CD4-positive, alpha-beta T cell treated with Interleukin-12 subunit alpha and Interleukin-12 subunit beta, for 1 hour (primary cell): ENCODE measurements at regions not wholly inside any gene's neighbourhood (a gene's known extent, or its start where the extent isn't known, plus 50 kb on each side); places are given as distances from the start of the nearest gene placed in this dataset.

Experiments
- DNase-seq: peaks from one replicate; pipeline ENCODE4 v3.0.0-alpha.2; 2020

DNA sequence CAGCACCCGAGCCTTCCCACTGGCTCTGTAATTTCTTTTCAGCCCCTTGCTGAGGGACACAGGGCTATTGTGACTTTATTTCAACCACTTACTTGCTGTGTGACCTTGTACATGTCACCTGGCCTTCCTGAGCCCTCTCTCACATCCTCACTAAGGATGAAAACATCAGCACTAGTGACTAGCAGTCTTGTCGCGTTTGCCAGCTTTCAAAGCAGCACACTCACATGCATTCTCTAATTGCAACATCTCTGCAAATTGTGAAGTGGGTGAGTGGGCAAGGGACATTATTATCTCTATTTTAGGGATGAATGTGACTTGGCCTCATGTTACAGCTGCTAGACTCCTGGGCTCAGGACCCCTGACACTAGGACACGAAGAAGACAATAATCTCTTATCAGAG is 144.5 kb downstream of the SEC61B start:
- no peak for DNase-seq

DNA sequence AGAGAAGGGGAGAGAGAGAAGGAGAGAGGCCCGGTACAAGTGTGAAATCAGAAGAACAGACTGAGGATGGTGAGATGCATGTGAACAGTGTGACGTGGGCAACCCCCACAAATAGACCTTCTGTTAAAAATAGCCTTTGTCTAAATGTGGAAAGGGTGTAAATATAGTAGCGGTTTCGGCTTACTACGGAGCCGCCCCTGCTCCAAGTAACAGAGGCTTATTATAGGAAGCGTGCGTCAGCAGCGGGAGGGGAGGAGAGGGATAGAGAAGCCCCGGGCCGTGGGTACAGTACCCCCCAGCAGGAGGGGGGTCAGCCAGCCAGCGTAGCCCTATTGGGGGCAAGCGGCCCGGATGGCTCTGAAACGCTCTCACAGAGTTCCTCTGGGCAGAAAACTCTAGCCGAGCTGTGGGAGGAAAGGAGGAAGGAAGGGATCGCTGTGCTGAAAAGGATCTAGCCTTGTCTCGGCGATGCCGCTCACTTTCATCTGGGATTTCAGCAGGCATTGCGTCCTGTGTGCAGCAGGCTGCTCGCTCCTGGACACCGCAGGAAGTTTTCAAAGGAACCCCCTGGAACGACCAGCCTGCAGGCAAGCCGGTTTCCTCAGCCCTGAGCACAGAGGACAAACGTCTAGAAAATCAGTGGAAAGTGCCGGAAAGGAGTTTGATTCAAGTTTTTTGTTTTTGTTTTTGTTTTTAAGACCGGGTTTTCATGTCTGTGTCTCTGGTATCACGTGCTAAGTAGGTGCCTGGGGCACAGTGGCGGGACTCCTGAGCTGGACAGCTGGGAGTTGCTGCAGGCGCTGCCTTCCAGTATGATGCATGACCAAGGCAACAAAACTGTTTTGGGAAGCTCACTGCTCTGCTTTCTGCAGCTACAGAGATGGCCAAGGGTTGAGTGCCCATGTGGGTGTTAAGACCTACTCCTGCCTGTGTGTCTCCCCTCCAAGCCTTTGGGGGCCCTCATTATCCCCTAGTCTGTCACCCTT is 146.6 kb downstream of the SEC61B start:
- DNase-seq = no peak

GRCh38 chr9:99369327-99369722 is 147.2 kb downstream of the SEC61B start:
- DNase-seq = no peak

DNA sequence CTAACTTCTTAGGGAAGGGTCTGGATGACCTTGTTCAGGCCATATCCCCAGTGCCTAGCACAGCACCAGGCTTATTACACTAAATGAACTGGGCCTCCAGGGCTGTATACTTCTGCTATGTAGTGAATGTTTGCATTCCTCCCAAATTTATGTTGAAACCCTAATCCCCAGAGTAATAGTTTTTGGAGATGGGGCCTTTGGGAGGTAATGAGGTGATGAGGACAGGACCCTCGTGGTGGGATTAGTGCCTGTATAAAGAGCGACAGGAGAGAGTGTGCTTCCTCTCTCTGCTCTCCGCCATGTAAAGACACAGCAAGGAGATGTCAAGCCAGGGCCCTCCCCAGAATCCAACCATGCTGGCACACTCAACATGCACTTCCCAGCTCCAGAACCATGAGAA is 148.3 kb downstream of the SEC61B start:
- DNase-seq = no peak

DNA sequence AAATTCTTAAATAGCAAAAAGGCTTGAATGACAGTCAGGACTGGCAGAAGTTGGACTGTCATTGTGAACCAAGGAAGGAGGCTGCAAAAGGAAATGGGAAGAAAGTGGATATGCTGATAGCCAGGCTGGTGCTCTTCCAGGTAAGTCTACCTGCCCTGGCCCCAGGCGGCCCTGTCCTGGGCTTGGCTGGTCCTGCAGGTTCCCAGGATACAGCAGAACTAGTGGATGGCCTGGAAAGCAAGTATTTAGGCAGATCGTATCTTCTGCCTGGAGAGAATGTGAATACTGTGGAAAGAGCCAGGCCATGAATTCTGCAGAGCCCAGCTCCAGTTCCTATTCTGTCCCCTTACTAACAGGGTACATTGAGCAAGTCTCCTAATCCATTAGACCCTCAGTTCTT is 149.3 kb downstream of the SEC61B start:
- DNase-seq = no peak

- DNase-seq = no peak
Observed at GRCh38 chr9:99373912-99374311, 151.8 kb downstream of the SEC61B start.

DNA sequence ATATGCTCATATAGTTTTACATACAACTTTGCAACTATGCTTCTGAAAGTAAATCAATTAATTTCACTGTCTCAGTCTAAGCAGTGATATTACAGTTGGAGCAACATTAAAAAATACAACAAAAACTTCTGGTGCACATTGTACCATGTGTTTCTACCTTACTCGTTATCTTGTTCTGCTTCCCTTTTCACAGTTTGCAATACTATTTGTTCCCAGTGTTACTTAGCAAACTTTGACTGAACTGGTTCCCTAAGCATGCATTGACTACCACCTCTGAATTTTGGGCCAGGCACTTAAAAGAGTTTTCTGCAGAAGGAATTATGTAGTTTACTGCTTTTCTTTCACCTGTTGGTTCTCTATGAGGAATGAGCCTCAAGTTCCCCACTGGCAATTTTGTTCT is 152.7 kb downstream of the SEC61B start:
- DNase-seq = no peak

DNA sequence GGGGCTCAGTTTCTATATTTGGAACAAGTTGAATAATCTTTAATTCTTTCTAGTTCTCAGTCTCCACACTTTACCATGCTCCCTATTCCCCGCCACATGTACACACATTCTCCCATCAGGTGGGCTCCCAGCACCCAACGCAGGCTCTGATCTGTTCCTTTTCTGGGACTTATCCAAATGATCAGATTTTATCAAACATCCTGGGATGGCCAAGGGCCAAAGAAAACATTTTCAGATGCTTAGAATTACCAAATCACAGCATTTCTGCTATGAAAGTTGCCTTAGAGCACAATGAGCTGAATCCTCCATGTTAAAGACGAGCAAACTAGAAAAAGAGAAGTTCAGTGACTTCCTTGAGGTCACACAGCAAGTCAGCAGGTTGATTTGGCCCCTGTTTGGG is 153.4 kb downstream of the SEC61B start:
- DNase-seq = no peak

DNA sequence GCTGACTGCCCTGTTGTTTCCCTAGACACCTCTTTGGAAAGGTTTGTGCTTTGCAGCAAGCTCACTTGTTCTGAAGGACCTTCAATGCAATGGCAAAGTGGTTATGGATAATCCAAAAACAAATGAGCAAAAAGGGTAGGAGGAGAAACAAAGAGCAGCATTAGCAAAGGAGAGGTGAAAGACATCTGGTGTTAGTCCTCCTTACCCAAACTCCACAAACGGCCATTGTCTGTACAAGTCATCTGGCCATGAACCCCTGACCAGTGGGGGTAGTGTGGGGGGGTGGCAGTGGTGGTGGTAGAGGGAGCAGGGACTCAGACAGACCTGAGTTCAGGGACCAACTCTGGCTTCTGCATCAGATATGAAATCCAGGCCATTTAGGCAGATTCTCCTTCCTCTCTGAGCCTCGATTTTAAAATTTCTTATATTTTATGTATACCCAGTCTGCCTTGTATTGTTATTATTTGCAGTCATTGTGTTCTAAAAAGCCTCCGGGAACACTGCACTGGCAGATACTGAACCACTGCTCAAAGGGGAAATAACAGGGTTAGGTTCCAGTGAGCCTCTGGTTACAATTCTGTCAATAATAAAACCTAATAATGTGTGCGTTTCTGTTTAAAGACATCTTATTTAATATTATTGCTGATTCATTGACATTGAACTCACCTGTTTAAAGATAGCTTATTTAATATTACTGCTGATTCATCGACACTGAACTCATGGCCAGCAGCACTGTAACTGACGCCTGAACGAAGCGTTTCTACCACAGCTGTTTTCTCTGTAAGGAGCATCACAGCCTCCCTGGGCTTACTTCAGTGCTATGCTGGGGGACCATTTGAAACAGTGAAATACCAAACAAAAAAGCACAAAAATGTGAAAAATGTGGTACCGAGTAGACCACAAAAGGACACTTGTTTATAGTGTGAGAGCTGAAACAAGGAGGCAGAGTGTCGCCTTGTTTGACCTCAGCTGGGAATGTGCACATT is 156.0 kb downstream of the SEC61B start:
- no peak for DNase-seq

DNA sequence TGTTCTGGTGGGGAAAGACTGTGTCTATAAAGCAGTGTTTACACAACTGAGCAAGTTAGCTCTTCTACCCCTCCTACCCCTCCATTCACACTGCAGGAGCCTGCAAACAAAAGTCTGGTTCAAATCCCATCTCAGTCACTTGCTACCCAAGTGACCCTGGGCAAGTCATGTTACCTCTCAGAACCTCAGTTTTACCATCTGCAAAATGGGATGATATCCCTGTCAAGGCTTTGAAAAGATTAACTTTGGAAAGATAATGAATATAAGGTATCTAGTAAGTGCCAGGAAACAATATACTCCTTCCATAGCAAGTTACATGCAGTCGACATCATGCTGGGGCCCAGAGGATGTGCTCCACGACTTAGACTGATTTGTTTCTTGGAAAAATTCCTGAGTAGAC is 161.5 kb downstream of the SEC61B start:
- DNase-seq = no peak

GRCh38 chr9:99385215-99385614 is 163.1 kb downstream of the SEC61B start:
- no peak for DNase-seq

GRCh38 chr9:99385814-99386279 is 163.8 kb downstream of the SEC61B start:
- no peak for DNase-seq

DNA sequence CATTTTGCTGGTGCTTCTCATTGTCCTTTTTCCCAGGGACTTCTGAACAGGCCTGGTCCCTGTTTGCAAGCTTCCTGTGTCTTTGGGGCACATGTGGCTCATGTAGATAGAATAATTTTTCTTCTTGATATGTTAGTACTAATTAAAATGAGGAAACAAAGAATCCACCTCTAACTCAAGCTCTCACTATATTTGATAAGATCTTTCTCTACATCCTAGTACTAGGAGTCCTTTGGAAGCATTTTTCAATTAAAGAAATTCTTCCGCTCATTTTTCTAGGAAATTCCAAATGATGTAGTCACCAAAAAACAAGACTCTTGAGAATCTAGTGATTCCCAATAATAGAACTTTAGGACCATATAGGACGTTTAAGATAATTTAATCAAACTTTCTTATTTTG is 165.3 kb downstream of the SEC61B start:
- DNase-seq = no peak

- DNase-seq = no peak
Observed at GRCh38 chr9:99389087-99390033, 167.3 kb downstream of the SEC61B start.

DNA sequence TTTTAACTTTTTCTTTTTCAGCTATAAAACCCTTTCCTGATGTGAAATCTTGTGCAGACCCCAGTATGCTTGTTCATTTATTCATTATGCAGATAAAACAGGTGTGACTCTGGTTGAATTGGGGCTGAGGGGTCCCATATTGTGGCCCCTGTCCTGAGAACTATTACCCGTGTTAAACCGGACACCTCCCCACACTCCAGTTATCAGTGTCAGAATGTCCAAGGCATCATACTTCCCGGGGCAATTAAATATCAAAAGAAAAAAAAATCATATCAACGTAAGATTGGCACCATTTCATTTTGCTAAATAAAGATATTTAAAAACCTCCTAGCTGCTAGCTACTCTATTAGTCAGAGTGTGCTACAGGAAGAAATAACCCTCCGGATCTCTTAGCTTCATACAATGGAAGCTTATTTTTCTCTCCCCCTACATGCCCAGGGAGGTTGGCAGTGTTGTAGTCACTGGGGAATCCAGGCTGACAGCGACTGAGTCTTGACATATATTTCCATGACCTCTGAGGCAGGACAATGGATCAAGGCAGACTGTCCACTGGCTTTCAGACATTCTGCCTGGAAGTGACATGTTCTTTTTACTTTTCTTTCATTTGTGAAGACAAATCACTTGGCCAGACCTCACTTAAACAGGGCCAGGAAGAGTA is 170.0 kb downstream of the SEC61B start:
- no peak for DNase-seq

- no peak for DNase-seq
Observed at GRCh38 chr9:99392986-99393385, 170.9 kb downstream of the SEC61B start.

- DNase-seq = no peak
Observed at GRCh38 chr9:99393993-99394392, 171.9 kb downstream of the SEC61B start.

DNA sequence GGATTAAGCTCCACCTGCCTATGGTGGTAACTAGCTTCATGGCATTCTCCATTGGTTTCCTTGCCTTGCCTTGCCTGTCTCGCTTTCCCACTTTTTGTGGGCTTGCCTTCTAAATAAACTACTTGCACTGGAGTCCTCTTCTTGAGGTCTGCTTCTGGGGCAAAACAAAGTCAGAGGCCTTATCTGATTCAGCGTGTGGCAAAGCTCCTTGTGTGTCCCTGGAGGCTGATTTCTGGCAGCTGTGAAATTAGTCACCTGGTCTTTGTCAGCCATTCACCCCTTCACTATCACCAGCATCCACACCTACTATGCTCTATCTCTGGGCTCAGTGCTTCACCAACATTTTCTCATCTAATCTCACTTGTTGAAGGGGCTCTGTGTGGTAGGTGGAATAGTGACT is 176.2 kb downstream of the SEC61B start:
- DNase-seq = no peak

DNA sequence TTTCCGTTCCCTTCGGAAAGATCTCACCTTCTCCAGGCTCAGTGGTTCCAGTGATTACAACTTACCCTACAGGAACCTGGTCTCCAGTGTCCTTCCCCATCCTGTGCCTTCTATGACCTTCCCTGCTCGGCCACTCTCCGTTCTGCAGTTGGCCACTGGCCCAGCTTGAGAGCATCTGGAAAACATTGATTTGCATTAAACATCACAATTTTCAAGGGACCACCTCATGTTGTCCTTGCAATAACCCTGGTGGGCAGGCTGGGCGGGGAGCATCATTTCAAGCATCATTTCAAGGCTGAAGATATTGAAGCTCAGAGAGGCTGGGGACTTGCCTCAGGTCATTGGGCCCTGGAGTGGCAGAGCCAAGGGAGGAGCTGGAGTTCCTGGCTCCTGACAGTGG is 177.4 kb downstream of the SEC61B start:
- DNase-seq = no peak

GRCh38 chr9:99400184-99400731 is 178.2 kb downstream of the SEC61B start:
- no peak for DNase-seq
